ENCODE measurements at regions not wholly inside any gene's neighbourhood (a gene's known extent, or its start where the extent isn't known, plus 50 kb on each side); places are given as distances from the start of the nearest gene placed in this dataset.

DNA sequence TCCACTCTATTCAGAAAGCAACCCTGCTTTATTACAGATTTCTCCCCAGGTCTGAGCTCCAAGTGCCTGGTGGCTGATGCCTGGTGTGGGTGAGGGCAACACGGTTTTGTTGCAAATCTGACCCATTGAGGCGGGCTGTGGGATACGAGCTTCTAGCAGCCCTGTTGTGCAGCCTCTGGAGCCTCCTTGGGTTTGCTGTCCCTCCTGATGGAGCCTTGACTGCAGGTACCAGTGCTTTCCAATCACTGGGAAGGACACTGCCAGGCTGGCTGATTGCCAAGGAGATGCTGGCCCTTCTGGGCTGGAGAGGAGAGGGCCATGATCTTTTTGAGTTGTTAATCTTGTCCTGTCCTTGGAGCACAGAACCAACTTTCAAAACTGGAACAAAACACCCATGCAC lies 151.0 kb upstream of the RGMA start:
- H3K4me2 ChIP-seq (ENCODE audit: low read length): no peak overlapping the region
- no peak overlapping the region for H3K27ac ChIP-seq (ENCODE audit: low read depth, low read length)
- H3K36me3 ChIP-seq (ENCODE audit: control insufficient read depth in 1 of 2, insufficient read depth in 2 of 2, low read length in 2 of 2): no peaks in the 10 kb centered on the region
- no TSS peak for BruUV-seq (replicated peaks)
- DNase-seq (ENCODE audit: low read depth, low spot score) (no peak), ATAC-seq (no peak)
- H3K79me2 ChIP-seq (ENCODE audit: insufficient read depth, low read length): no peaks in the 10 kb centered on the region
- H3K4me3 ChIP-seq (replicated peaks in 1 of 2; ENCODE audit: low read depth in 1 of 2, low read length in 2 of 2): no peak overlapping the region
- RAD21 ChIA-PET (ENCODE audit: low non-redundant PET in 1 of 2, low total read pairs in 2 of 2, uncharacterized antibody in 2 of 2, unreplicated experiment in 2 of 2): no interaction called here
- H3K9me3 ChIP-seq (ENCODE audit: control insufficient read depth in 1 of 2, insufficient read depth in 1 of 2, low read depth in 1 of 2, low read length in 2 of 2): no peaks in the 10 kb centered on the region
- POLR2A ChIA-PET: no interaction called here
- H3K9ac ChIP-seq (ENCODE audit: low read length): no peak overlapping the region
- intact Hi-C loops (cut with micrococcal nuclease): no loop called here
- H3K4me1 ChIP-seq (ENCODE audit: control insufficient read depth in 1 of 2, insufficient read depth in 2 of 2, low read length in 2 of 2): no peaks in the 10 kb centered on the region
- H4K20me1 ChIP-seq (ENCODE audit: insufficient read depth): no peaks in the 10 kb centered on the region
- H2AFZ ChIP-seq (ENCODE audit: low read depth, low read length, poor library complexity, severe bottlenecking): no peak overlapping the region
- CTCF ChIA-PET: no interaction called here
- no peaks in the 10 kb centered on the region for H3K9me2 ChIP-seq (ENCODE audit: insufficient read depth)
- TF ChIP-seq SIN3A (IDR thresholded peaks at IDR 0.05; ENCODE audit: low read depth) (no peak), SRF (IDR thresholded peaks at IDR 0.05; ENCODE audit: low read depth) (no peak), ELF1 (IDR thresholded peaks at IDR 0.05; ENCODE audit: borderline replicate concordance, low read depth) (no peak), SP1 (IDR thresholded peaks at IDR 0.05; ENCODE audit: low read depth) (no peak)
- H3K27me3 ChIP-seq (ENCODE audit: insufficient read depth, low read length): peaks cover 20% of the 10 kb centered on the region

GRCh38 chr15:93239591-93239990 lies 150.6 kb upstream of the RGMA start:
- ChIA-PET POLR2A (no interaction called here), RAD21 (ENCODE audit: low non-redundant PET in 1 of 2, low total read pairs in 2 of 2, uncharacterized antibody in 2 of 2, unreplicated experiment in 2 of 2) (no interaction called here), CTCF (no interaction called here)
- no peaks in the 10 kb centered on the region for H3K36me3 ChIP-seq (ENCODE audit: control insufficient read depth in 1 of 2, insufficient read depth in 2 of 2, low read length in 2 of 2)
- no peak overlapping the region for H3K4me3 ChIP-seq (replicated peaks in 1 of 2; ENCODE audit: low read depth in 1 of 2, low read length in 2 of 2)
- no peaks in the 10 kb centered on the region for H3K79me2 ChIP-seq (ENCODE audit: insufficient read depth, low read length)
- no TSS peak for BruUV-seq (replicated peaks)
- no peaks in the 10 kb centered on the region for H4K20me1 ChIP-seq (ENCODE audit: insufficient read depth)
- H2AFZ ChIP-seq (ENCODE audit: low read depth, low read length, poor library complexity, severe bottlenecking): no peak overlapping the region
- TF ChIP-seq SP1 (IDR thresholded peaks at IDR 0.05; ENCODE audit: low read depth) (no peak), ZFX (IDR thresholded peaks at IDR 0.05) (no peak), RAD21 (IDR thresholded peaks at IDR 0.05; ENCODE audit: low read depth) (no peak), FOSL1 (IDR thresholded peaks at IDR 0.05; ENCODE audit: low read depth) (no peak), CTCF (IDR thresholded peaks at IDR 0.05 in 2 of 3, conservative IDR thresholded peaks at IDR 0.05 in 1 of 3; ENCODE audit: borderline replicate concordance in 1 of 3, insufficient read depth in 1 of 3, low read depth in 2 of 3, low read length in 2 of 3) (no peak), ELF1 (IDR thresholded peaks at IDR 0.05; ENCODE audit: borderline replicate concordance, low read depth) (no peak), CBX3 (IDR thresholded peaks at IDR 0.05; ENCODE audit: low read depth) (no peak), EGR1 (IDR thresholded peaks at IDR 0.05; ENCODE audit: low read depth) (no peak)
- TF ChIP-seq, protein P1, sequence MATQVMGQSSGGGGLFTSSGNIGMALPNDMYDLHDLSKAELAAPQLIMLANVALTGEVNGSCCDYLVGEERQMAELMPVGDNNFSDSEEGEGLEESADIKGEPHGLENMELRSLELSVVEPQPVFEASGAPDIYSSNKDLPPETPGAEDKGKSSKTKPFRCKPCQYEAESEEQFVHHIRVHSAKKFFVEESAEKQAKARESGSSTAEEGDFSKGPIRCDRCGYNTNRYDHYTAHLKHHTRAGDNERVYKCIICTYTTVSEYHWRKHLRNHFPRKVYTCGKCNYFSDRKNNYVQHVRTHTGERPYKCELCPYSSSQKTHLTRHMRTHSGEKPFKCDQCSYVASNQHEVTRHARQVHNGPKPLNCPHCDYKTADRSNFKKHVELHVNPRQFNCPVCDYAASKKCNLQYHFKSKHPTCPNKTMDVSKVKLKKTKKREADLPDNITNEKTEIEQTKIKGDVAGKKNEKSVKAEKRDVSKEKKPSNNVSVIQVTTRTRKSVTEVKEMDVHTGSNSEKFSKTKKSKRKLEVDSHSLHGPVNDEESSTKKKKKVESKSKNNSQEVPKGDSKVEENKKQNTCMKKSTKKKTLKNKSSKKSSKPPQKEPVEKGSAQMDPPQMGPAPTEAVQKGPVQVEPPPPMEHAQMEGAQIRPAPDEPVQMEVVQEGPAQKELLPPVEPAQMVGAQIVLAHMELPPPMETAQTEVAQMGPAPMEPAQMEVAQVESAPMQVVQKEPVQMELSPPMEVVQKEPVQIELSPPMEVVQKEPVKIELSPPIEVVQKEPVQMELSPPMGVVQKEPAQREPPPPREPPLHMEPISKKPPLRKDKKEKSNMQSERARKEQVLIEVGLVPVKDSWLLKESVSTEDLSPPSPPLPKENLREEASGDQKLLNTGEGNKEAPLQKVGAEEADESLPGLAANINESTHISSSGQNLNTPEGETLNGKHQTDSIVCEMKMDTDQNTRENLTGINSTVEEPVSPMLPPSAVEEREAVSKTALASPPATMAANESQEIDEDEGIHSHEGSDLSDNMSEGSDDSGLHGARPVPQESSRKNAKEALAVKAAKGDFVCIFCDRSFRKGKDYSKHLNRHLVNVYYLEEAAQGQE (IDR thresholded peaks at IDR 0.05; ENCODE audit: low read depth): no peak
- TF ChIP-seq, protein P2, sequence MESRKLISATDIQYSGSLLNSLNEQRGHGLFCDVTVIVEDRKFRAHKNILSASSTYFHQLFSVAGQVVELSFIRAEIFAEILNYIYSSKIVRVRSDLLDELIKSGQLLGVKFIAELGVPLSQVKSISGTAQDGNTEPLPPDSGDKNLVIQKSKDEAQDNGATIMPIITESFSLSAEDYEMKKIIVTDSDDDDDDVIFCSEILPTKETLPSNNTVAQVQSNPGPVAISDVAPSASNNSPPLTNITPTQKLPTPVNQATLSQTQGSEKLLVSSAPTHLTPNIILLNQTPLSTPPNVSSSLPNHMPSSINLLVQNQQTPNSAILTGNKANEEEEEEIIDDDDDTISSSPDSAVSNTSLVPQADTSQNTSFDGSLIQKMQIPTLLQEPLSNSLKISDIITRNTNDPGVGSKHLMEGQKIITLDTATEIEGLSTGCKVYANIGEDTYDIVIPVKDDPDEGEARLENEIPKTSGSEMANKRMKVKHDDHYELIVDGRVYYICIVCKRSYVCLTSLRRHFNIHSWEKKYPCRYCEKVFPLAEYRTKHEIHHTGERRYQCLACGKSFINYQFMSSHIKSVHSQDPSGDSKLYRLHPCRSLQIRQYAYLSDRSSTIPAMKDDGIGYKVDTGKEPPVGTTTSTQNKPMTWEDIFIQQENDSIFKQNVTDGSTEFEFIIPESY (IDR thresholded peaks at IDR 0.05; ENCODE audit: extremely low read depth, insufficient replicate concordance, low read length): no peak
- TF ChIP-seq, protein P3, sequence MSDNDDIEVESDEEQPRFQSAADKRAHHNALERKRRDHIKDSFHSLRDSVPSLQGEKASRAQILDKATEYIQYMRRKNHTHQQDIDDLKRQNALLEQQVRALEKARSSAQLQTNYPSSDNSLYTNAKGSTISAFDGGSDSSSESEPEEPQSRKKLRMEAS (IDR thresholded peaks at IDR 0.05): no peak
- H3K9me3 ChIP-seq (ENCODE audit: control insufficient read depth in 1 of 2, insufficient read depth in 1 of 2, low read depth in 1 of 2, low read length in 2 of 2): no peaks in the 10 kb centered on the region
- no peak overlapping the region for H3K27ac ChIP-seq (ENCODE audit: low read depth, low read length)
- intact Hi-C loops (cut with micrococcal nuclease): no loop called here
- H3K4me2 ChIP-seq (ENCODE audit: low read length): no peak overlapping the region
- H3K9ac ChIP-seq (ENCODE audit: low read length): no peak overlapping the region
- DNase-seq (ENCODE audit: low read depth, low spot score) (no peak), ATAC-seq (no peak)
- no peaks in the 10 kb centered on the region for H3K4me1 ChIP-seq (ENCODE audit: control insufficient read depth in 1 of 2, insufficient read depth in 2 of 2, low read length in 2 of 2)
- peaks cover 24% of the 10 kb centered on the region for H3K27me3 ChIP-seq (ENCODE audit: insufficient read depth, low read length)
- H3K9me2 ChIP-seq (ENCODE audit: insufficient read depth): no peaks in the 10 kb centered on the region
